ENCODE measurements at regions not wholly inside any gene's neighbourhood (a gene's known extent, or its start where the extent isn't known, plus 50 kb on each side); places are given as distances from the start of the nearest gene placed in this dataset.
A peak's percentile ranks its signal among the peaks of the same experiment; 100 is the strongest.

DNA sequence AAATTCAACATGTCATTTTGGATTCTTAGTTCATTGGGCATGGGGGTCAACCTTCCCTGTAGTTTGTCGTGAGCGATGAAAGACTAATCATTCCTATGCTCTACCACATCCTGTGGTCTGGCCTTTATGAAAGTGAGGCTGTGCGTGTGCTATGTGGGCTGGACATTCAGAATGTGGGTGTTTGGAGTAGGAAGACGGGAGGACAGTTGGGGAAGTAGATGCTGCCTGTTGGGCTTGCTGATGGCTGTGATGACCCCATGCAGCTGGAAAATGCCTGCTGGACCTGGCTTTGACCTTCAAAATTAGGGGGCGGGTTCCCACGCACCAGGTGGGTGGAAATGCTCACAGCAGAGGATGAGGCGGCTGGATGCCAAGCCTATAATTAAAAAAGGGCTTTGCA is 90.9 kb upstream of the MKI67 start:
- H3K4me3 ChIP-seq (ENCODE audit: low read depth, low read length), result no peak overlapping the region
- no peak for DNase-seq (ENCODE audit: low read depth)
- H3K36me3 ChIP-seq (ENCODE audit: control insufficient read depth, insufficient read depth, low read length), result no peaks in the 10 kb centered on the region
- FAIRE-seq, result no peak
- TF ChIP-seq CTCF (IDR thresholded peaks at IDR 0.05; ENCODE audit: insufficient read depth, low read length, severe bottlenecking), result no peak
- no peaks in the 10 kb centered on the region for H3K27me3 ChIP-seq (ENCODE audit: control insufficient read depth, insufficient read depth, low read length)

- DNase-seq (ENCODE audit: low read depth) (no peak), FAIRE-seq (no peak)
- Histone ChIP-seq H3K4me3 (ENCODE audit: low read depth, low read length) (no peak overlapping the region), H3K27me3 (ENCODE audit: control insufficient read depth, insufficient read depth, low read length) (no peaks in the 10 kb centered on the region), H3K36me3 (ENCODE audit: control insufficient read depth, insufficient read depth, low read length) (no peaks in the 10 kb centered on the region)
- no peak for TF ChIP-seq CTCF (IDR thresholded peaks at IDR 0.05; ENCODE audit: insufficient read depth, low read length, severe bottlenecking)
Measured at GRCh38 chr10:128218161-128218560, 91.9 kb upstream of the MKI67 start.

GRCh38 chr10:128219295-128219694 is 93.1 kb upstream of the MKI67 start:
- DNase-seq (ENCODE audit: low read depth) (no peak), FAIRE-seq (no peak)
- H3K36me3 ChIP-seq (ENCODE audit: control insufficient read depth, insufficient read depth, low read length), result no peaks in the 10 kb centered on the region
- H3K4me3 ChIP-seq (ENCODE audit: low read depth, low read length), result no peak overlapping the region
- no peaks in the 10 kb centered on the region for H3K27me3 ChIP-seq (ENCODE audit: control insufficient read depth, insufficient read depth, low read length)
- TF ChIP-seq CTCF (IDR thresholded peaks at IDR 0.05; ENCODE audit: insufficient read depth, low read length, severe bottlenecking), result no peak

DNA sequence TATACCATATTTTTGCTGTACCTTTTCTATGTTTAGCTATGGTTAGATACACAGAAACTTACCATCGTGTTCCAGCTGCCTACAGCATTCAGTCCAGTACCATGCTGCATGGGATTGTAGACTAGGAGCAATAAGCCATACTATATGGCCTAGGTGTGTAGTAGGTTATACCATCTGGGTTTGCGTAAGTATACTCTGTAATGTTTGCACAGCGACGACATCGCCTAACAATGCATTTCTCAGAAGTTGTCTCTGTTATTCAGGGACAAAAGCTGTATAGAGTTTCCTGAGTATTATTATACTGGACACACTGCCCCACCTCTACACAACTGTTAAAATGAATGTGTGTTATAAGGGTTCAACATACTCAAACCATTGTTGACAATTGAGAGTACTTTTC is 93.8 kb upstream of the MKI67 start:
- TF ChIP-seq CTCF (IDR thresholded peaks at IDR 0.05; ENCODE audit: insufficient read depth, low read length, severe bottlenecking), result no peak
- H3K27me3 ChIP-seq (ENCODE audit: control insufficient read depth, insufficient read depth, low read length), result no peaks in the 10 kb centered on the region
- H3K4me3 ChIP-seq (ENCODE audit: low read depth, low read length), result no peak overlapping the region
- H3K36me3 ChIP-seq (ENCODE audit: control insufficient read depth, insufficient read depth, low read length), result no peaks in the 10 kb centered on the region
- FAIRE-seq (no peak), DNase-seq (ENCODE audit: low read depth) (peak; percentile 56)

- TF ChIP-seq CTCF (IDR thresholded peaks at IDR 0.05; ENCODE audit: insufficient read depth, low read length, severe bottlenecking), result no peak
- no peak overlapping the region for H3K4me3 ChIP-seq (ENCODE audit: low read depth, low read length)
- no peak for FAIRE-seq
- DNase-seq (ENCODE audit: low read depth), result no peak
- no peaks in the 10 kb centered on the region for H3K27me3 ChIP-seq (ENCODE audit: control insufficient read depth, insufficient read depth, low read length)
- no peaks in the 10 kb centered on the region for H3K36me3 ChIP-seq (ENCODE audit: control insufficient read depth, insufficient read depth, low read length)
Measured at GRCh38 chr10:128221117-128221516, 94.9 kb upstream of the MKI67 start.

- FAIRE-seq (no peak), DNase-seq (ENCODE audit: low read depth) (no peak)
- TF ChIP-seq CTCF (IDR thresholded peaks at IDR 0.05; ENCODE audit: insufficient read depth, low read length, severe bottlenecking), result no peak
- Histone ChIP-seq H3K36me3 (ENCODE audit: control insufficient read depth, insufficient read depth, low read length) (no peaks in the 10 kb centered on the region), H3K4me3 (ENCODE audit: low read depth, low read length) (no peak overlapping the region), H3K27me3 (ENCODE audit: control insufficient read depth, insufficient read depth, low read length) (no peaks in the 10 kb centered on the region)
Measured at GRCh38 chr10:128221807-128222206, 95.6 kb upstream of the MKI67 start.

Measured in bronchial epithelial cell (primary cell).